ENCODE measurements at regions not wholly inside any gene's neighbourhood (a gene's known extent, or its start where the extent isn't known, plus 50 kb on each side); places are given as distances from the start of the nearest gene placed in this dataset.

- Histone ChIP-seq H3K4me1 (ENCODE audit: control insufficient read depth, extremely low read depth, insufficient read depth, low read length) (no peaks in the 10 kb centered on the region), H3K9me1 (replicated peaks; ENCODE audit: control insufficient read depth, extremely low read depth, insufficient read depth, low read length) (no peaks in the 10 kb centered on the region), H3K9ac (replicated peaks; ENCODE audit: extremely low read depth, insufficient read depth, low read length) (no peak overlapping the region), H3K9me3 (replicated peaks; ENCODE audit: control insufficient read depth, insufficient read depth, low read length) (no peaks in the 10 kb centered on the region), H3K4me2 (ENCODE audit: insufficient read depth, low read length) (no peak overlapping the region), H3K27me3 (ENCODE audit: control insufficient read depth in 2 of 2, insufficient read depth in 2 of 2, low read length in 2 of 2) (no peaks in the 10 kb centered on the region), H3K79me2 (ENCODE audit: control insufficient read depth, insufficient read depth, low read length) (no peaks in the 10 kb centered on the region), H3K36me3 (ENCODE audit: control insufficient read depth in 2 of 2, extremely low read depth in 1 of 2, insufficient read depth in 2 of 2, low read length in 2 of 2) (no peaks in the 10 kb centered on the region), H3K4me3 (replicated peaks in 1 of 3; ENCODE audit: insufficient read depth in 1 of 3, low read depth in 1 of 3, low read length in 3 of 3) (no peak overlapping the region), H2AFZ (ENCODE audit: low read depth, low read length) (no peak overlapping the region), H4K20me1 (replicated peaks; ENCODE audit: control insufficient read depth, extremely low read depth, insufficient read depth, low read length) (no peaks in the 10 kb centered on the region), H3K27ac (ENCODE audit: insufficient read depth, low read depth, low read length) (no peak overlapping the region)
- intact Hi-C loops (cut with micrococcal nuclease), result no loop called here
- ChIA-PET CTCF (no interaction called here), POLR2A (no interaction called here)
- BruUV-seq (replicated peaks), result no TSS peak
- dilution Hi-C loops (cut with MboI; ENCODE audit: extremely low pct_ligation_motif_present, low sequenced_read_pairs), result no loop called here
- TF ChIP-seq GATA2 (IDR thresholded peaks at IDR 0.05; ENCODE audit: insufficient read depth, insufficient read length, low read depth, low read length), result no peak
- no peak for TF ChIP-seq MYC (IDR thresholded peaks at IDR 0.05; ENCODE audit: low read depth, low read length)
- no peak for TF ChIP-seq FOS (IDR thresholded peaks at IDR 0.05; ENCODE audit: borderline replicate concordance, insufficient read depth, low read length)
- TF ChIP-seq EZH2 (IDR thresholded peaks at IDR 0.05; ENCODE audit: borderline replicate concordance, low read depth, low read length, severe bottlenecking), result no peak
- no peak for TF ChIP-seq POLR2AphosphoS5 (IDR thresholded peaks at IDR 0.05; ENCODE audit: insufficient read depth, low read depth, low read length)
- TF ChIP-seq POLR2A (IDR thresholded peaks at IDR 0.05; ENCODE audit: low read depth, low read length), result no peak
- no peak for TF ChIP-seq MAX (IDR thresholded peaks at IDR 0.05; ENCODE audit: insufficient read depth, insufficient read length)
- TF ChIP-seq JUN (IDR thresholded peaks at IDR 0.05; ENCODE audit: borderline replicate concordance, insufficient read depth, insufficient read length, low read depth), result no peak
- TF ChIP-seq CTCF (IDR thresholded peaks at IDR 0.05; ENCODE audit: extremely low read depth in 1 of 2, insufficient read depth in 1 of 2, low read depth in 1 of 2, low read length in 2 of 2), result no peak
- FAIRE-seq (no peak), DNase-seq (ENCODE audit: low read depth, low spot score) (no peak)
Measured at GRCh38 chr14:26319139-26319864, 278.5 kb downstream of the NOVA1 start.
